ENCODE measurements at regions not wholly inside any gene's neighbourhood (a gene's known extent, or its start where the extent isn't known, plus 50 kb on each side); places are given as distances from the start of the nearest gene placed in this dataset.

DNA sequence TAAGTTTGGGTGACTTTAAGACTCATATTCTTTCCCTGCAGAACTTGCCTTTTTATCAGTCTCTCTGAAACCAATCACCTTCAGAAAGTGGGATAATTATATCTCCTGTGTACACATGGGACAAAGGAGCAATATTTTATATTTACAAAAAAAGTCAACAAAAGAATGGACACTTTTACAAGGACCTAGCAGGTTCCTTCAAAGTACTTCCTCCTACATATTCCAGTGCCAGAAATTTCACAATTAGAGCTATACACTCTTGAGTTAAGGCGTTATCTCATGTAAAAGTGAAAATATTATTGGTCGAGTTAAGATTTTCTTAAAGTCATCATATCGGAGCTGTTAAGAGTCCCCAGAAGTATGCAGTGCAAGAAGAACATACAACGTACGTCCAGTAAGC lies 98.9 kb upstream of the MAFB start:
- TF ChIP-seq, protein P1, sequence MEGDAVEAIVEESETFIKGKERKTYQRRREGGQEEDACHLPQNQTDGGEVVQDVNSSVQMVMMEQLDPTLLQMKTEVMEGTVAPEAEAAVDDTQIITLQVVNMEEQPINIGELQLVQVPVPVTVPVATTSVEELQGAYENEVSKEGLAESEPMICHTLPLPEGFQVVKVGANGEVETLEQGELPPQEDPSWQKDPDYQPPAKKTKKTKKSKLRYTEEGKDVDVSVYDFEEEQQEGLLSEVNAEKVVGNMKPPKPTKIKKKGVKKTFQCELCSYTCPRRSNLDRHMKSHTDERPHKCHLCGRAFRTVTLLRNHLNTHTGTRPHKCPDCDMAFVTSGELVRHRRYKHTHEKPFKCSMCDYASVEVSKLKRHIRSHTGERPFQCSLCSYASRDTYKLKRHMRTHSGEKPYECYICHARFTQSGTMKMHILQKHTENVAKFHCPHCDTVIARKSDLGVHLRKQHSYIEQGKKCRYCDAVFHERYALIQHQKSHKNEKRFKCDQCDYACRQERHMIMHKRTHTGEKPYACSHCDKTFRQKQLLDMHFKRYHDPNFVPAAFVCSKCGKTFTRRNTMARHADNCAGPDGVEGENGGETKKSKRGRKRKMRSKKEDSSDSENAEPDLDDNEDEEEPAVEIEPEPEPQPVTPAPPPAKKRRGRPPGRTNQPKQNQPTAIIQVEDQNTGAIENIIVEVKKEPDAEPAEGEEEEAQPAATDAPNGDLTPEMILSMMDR (IDR thresholded peaks at IDR 0.05): no peak
- no peak for TF ChIP-seq POLR2A (IDR thresholded peaks at IDR 0.05)
- Histone ChIP-seq H3K27ac (no peak overlapping the region), H3K36me3 (no peaks in the 10 kb centered on the region), H3K27me3 (peaks cover 0 to 34% (median 0%) of the 10 kb centered on the region in 4 donors), H3K4me3 (no peak overlapping the region), H3K9me3 (no peaks in the 10 kb centered on the region), H3K4me1 (no peaks in the 10 kb centered on the region)
- DNase-seq: no peak
- intact Hi-C loops (cut with DNase I): no loop called here
- 69 to 75% methylated on average over 5 of the region's 5 CpGs for WGBS, 2 donors

DNA sequence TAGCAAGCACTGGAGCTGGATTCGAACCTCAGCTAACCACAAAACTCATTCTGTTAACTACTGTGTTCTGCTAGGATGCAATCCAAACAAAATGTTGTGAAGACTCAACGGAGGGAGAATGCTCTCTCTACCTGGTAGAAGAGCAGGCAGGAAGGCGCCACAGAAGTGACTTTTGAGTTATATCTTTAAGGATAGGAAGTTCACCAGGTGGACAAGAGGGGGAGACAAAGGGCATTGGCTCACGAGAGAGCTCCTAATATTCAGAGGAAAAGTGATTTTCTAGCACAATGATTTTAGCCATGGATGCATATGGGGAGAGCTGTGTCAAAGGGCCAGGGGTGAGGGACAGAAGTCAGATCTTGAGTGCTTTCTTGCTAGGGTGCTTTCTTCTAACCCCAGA lies 108.4 kb upstream of the MAFB start:
- no peak for TF ChIP-seq POLR2A (IDR thresholded peaks at IDR 0.05)
- TF ChIP-seq, protein P1 (IDR thresholded peaks at IDR 0.05): peak in 4 of 6 experiments; percentile 27 to 52 (median 37)
- intact Hi-C loops (cut with DNase I): no loop called here
- DNase-seq: no peak
- Histone ChIP-seq H3K9me3 (no peaks in the 10 kb centered on the region), H3K4me1 (no peaks in the 10 kb centered on the region), H3K36me3 (no peaks in the 10 kb centered on the region), H3K27me3 (peaks cover 0 to 11% (median 0%) of the 10 kb centered on the region in 4 donors), H3K4me3 (no peak overlapping the region), H3K27ac (no peak overlapping the region)
- 41 to 55% methylated on average over 4 of the region's 4 CpGs for WGBS, 2 donors

DNA sequence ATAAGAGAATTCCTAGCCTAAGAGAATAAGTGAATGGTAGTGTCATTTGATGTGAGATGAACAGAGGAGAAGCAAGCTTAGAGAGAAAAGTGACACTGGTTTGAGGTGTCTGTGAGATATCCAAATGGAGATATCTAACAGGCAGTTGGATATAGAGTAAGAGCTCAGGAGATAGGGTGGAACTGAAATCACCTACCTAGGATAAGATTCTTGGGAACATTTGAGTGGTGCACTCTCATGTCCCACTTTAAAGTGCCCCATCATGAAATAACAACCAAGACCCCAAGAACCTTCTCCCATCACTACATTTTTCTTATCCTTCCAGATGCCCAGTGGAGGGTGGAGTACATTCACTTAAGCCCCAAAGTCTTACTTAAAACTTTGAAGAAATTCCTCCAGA lies 109.0 kb upstream of the MAFB start:
- H3K4me3 ChIP-seq: no peak overlapping the region
- H3K9me3 ChIP-seq: no peaks in the 10 kb centered on the region
- TF ChIP-seq POLR2A (IDR thresholded peaks at IDR 0.05): no peak
- TF ChIP-seq, protein P1 (IDR thresholded peaks at IDR 0.05): no peak
- H3K27me3 ChIP-seq: peaks cover 0 to 11% (median 0%) of the 10 kb centered on the region in 4 donors
- H3K4me1 ChIP-seq: no peaks in the 10 kb centered on the region
- no peaks in the 10 kb centered on the region for H3K36me3 ChIP-seq
- no peak for DNase-seq
- H3K27ac ChIP-seq: no peak overlapping the region
- intact Hi-C loops (cut with DNase I): no loop called here

DNA sequence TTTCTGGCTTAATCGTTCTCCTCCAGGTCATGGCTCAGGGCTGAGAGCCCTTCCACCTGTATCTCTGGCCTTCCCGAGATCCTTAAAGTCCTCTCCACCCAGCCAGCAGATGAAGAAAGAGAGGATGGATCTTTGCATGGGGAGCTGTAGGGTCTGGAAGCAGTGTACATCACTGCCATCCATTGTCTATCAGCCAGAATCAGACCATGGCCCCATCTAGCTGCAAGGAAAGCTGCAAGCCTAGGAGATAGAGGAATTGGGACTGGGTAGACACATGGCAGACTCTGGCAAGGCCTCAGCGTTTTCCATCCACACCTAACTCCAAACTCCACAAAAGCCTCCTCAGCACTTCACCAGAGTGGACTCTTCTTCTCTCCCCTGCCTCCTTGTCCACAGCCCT lies 113.8 kb upstream of the MAFB start:
- H3K36me3 ChIP-seq: no peaks in the 10 kb centered on the region
- no peak overlapping the region for H3K4me3 ChIP-seq
- intact Hi-C loops (cut with DNase I): no loop called here
- no peaks in the 10 kb centered on the region for H3K9me3 ChIP-seq
- TF ChIP-seq POLR2A (IDR thresholded peaks at IDR 0.05): no peak
- TF ChIP-seq, protein P1 (IDR thresholded peaks at IDR 0.05): no peak
- no peak for DNase-seq
- H3K27me3 ChIP-seq: peaks cover 0 to 42% (median 0%) of the 10 kb centered on the region in 4 donors
- no peak overlapping the region for H3K27ac ChIP-seq
- H3K4me1 ChIP-seq: no peaks in the 10 kb centered on the region
- WGBS, 2 donors: 54 to 58% methylated on average over 3 of the region's 3 CpGs

DNA sequence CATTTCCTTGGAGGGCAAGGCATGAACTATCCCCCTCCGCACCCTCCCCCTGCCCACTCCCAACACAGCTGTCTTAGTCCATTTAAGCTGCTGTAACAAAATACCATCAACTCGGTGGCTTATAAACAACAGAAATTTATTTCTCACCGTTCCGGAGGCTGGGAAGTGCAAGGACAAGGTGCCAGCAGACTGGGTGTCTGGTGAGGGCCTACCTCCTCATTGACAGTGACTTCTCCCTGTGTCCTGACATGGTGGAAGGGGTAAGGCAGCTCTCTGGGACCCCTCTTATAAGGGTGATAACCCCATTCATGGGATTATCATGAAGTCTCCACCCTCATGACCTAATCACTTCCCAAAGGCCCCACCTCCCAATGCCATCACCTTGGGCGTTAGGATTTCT lies 114.3 kb upstream of the MAFB start:
- intact Hi-C loops (cut with DNase I): no loop called here
- Histone ChIP-seq H3K4me1 (no peaks in the 10 kb centered on the region), H3K36me3 (no peaks in the 10 kb centered on the region), H3K27ac (no peak overlapping the region), H3K27me3 (peaks cover 0 to 46% (median 0%) of the 10 kb centered on the region in 4 donors), H3K9me3 (no peaks in the 10 kb centered on the region), H3K4me3 (no peak overlapping the region)
- DNase-seq: no peak
- 83 to 88% methylated on average over 4 to 5 of the region's 5 CpGs for WGBS, 2 donors
- TF ChIP-seq POLR2A (IDR thresholded peaks at IDR 0.05): no peak
- TF ChIP-seq, protein P1 (IDR thresholded peaks at IDR 0.05): no peak
